WTC11 (cell line): ENCODE measurements at regions not wholly inside any gene's neighbourhood (a gene's known extent, or its start where the extent isn't known, plus 50 kb on each side); places are given as distances from the start of the nearest gene placed in this dataset.
A peak's percentile ranks its signal among the peaks of the same experiment; 100 is the strongest.

Source experiments
- ATAC-seq: fragments of 200-7000 bp; cut with Tn5 transposase; 2 replicates; pipeline ENCODE4 v1.10.0; 2021; ENCODE audit warnings: mild to moderate bottlenecking, moderate library complexity
- CTCF ChIA-PET: fragments of 300-600 bp; sonication (Branson Sonifier 250); formaldehyde crosslinking; loops from one replicate; lab custom pipeline; 2021; ENCODE audit warnings: antibody characterized with exemption; lab: Charles Lee
- POLR2A ChIA-PET: fragments of 350-600 bp; sonication (Branson Sonifier 250); formaldehyde crosslinking; loops from one replicate; lab custom pipeline; 2021; ENCODE audit warnings: antibody characterized with exemption; lab: Charles Lee
- DNase-seq: peaks from one replicate; pipeline ENCODE4 v3.0.0; 2021; ENCODE audit warnings: low spot score
- H3K27ac Mint-ChIP-seq: 2 replicates; pipeline ENCODE4 v1.8.0; 2021; ENCODE audit warnings: mixed read lengths
- H3K27me3 Mint-ChIP-seq: 2 replicates; pipeline ENCODE4 v1.8.0; 2021; ENCODE audit warnings: low read depth, mild to moderate bottlenecking, moderate library complexity, mixed read lengths
- H3K36me3 Mint-ChIP-seq: 2 replicates; pipeline ENCODE4 v1.8.0; 2021; ENCODE audit warnings: mixed read lengths
- H3K4me1 Mint-ChIP-seq: 2 replicates; pipeline ENCODE4 v1.8.0; 2022; ENCODE audit warnings: mixed read lengths
- H3K4me3 Mint-ChIP-seq: 2 replicates; pipeline ENCODE4 v1.8.0; 2021; ENCODE audit warnings: mild to moderate bottlenecking, moderate library complexity, mixed read lengths
- H3K9me3 Mint-ChIP-seq: 2 replicates; pipeline ENCODE4 v1.8.0; 2021; ENCODE audit warnings: mixed read lengths
- ATF3 ChIP-seq: sonication (generic); formaldehyde crosslinking; conservative IDR thresholded peaks from 2 replicates; pipeline ENCODE4 v1.8.1; 2022; ENCODE audit warnings: mild to moderate bottlenecking, missing genetic modification reagents
- ATF6 ChIP-seq: sonication (generic); formaldehyde crosslinking; IDR thresholded peaks from 2 replicates; pipeline ENCODE4 v1.8.1; 2023; ENCODE audit warnings: mild to moderate bottlenecking, missing genetic modification reagents
- CDX4 ChIP-seq: fragments of 250-450 bp; sonication (Bioruptor Pico); IDR thresholded peaks from 2 replicates; pipeline ENCODE4 v1.9.0; 2021; ENCODE audit warnings: moderate library complexity, mild to moderate bottlenecking, inconsistent platforms, borderline replicate concordance
- CREB1 ChIP-seq: sonication (generic); formaldehyde crosslinking; IDR thresholded peaks from 2 replicates; pipeline ENCODE4 v1.8.0; 2023; ENCODE audit warnings: mild to moderate bottlenecking, missing genetic modification reagents
- CTCF ChIP-seq: fragments of 200-600 bp; IDR thresholded peaks from 2 replicates; pipeline ENCODE4 v1.8.0; 2022; ENCODE audit warnings: antibody characterized with exemption
- ESRRA ChIP-seq: sonication (generic); formaldehyde crosslinking; IDR thresholded peaks from 2 replicates; pipeline ENCODE4 v1.8.1; 2022; ENCODE audit warnings: mild to moderate bottlenecking, missing genetic modification reagents, borderline replicate concordance
- HMGA2 ChIP-seq: fragments of 250-450 bp; sonication (Bioruptor Pico); IDR thresholded peaks from 2 replicates; pipeline ENCODE4 v1.4.0; 2021; ENCODE audit warnings: mild to moderate bottlenecking, moderate library complexity
- HMGXB4 ChIP-seq: sonication (generic); formaldehyde crosslinking; IDR thresholded peaks from 2 replicates; pipeline ENCODE4 v1.8.1; 2023; ENCODE audit warnings: mild to moderate bottlenecking, moderate library complexity, missing genetic modification reagents
- IRF1 ChIP-seq: sonication (generic); formaldehyde crosslinking; IDR thresholded peaks from 2 replicates; pipeline ENCODE4 v1.8.0; 2023; ENCODE audit warnings: missing genetic modification reagents
- IRF2 ChIP-seq: sonication (generic); formaldehyde crosslinking; IDR thresholded peaks from 2 replicates; pipeline ENCODE4 v1.8.0; 2022; ENCODE audit warnings: low read depth, missing genetic modification reagents, borderline replicate concordance
- JUN ChIP-seq: sonication (generic); formaldehyde crosslinking; IDR thresholded peaks from 2 replicates; pipeline ENCODE4 v1.8.0; 2023; ENCODE audit warnings: mild to moderate bottlenecking, missing genetic modification reagents
- MAX ChIP-seq: sonication (generic); formaldehyde crosslinking; IDR thresholded peaks from 2 replicates; pipeline ENCODE4 v1.8.0; 2022; ENCODE audit warnings: mild to moderate bottlenecking, missing genetic modification reagents
- NFATC4 ChIP-seq: fragments of 250-450 bp; sonication (Bioruptor Pico); IDR thresholded peaks from 2 replicates; pipeline ENCODE4 v1.9.0; 2021; ENCODE audit warnings: mild to moderate bottlenecking
- NFE2L1 ChIP-seq: sonication (generic); formaldehyde crosslinking; IDR thresholded peaks from 2 replicates; pipeline ENCODE4 v1.8.1; 2023; ENCODE audit warnings: missing genetic modification reagents
- PRRX2 ChIP-seq: fragments of 250-450 bp; sonication (Bioruptor Pico); IDR thresholded peaks from 2 replicates; pipeline ENCODE4 v1.8.0; 2021; ENCODE audit warnings: mild to moderate bottlenecking
- RORB ChIP-seq: fragments of 250-450 bp; sonication (Bioruptor Pico); IDR thresholded peaks from 2 replicates; pipeline ENCODE4 v1.9.0; 2021; ENCODE audit warnings: mild to moderate bottlenecking
- USF2 ChIP-seq: sonication (generic); formaldehyde crosslinking; IDR thresholded peaks from 2 replicates; pipeline ENCODE4 v1.8.1; 2023; ENCODE audit warnings: mild to moderate bottlenecking, missing genetic modification reagents, moderate library complexity
- ZMAT4 ChIP-seq: fragments of 250-450 bp; sonication (Bioruptor Pico); IDR thresholded peaks from 2 replicates; pipeline ENCODE4 v1.9.0; 2021; ENCODE audit warnings: mild to moderate bottlenecking
- ZNF219 ChIP-seq: sonication (generic); formaldehyde crosslinking; IDR thresholded peaks from 2 replicates; pipeline ENCODE4 v1.8.0; 2023; ENCODE audit warnings: missing genetic modification reagents, mild to moderate bottlenecking, borderline replicate concordance
- ZNF396 ChIP-seq: fragments of 250-450 bp; sonication (Bioruptor Pico); IDR thresholded peaks from 2 replicates; pipeline ENCODE4 v1.8.0; 2021; ENCODE audit warnings: mild to moderate bottlenecking, moderate library complexity, borderline replicate concordance
- ZNF423 ChIP-seq: fragments of 250-450 bp; sonication (Bioruptor Pico); IDR thresholded peaks from 2 replicates; pipeline ENCODE4 v2.1.2; 2022; ENCODE audit warnings: mild to moderate bottlenecking, moderate library complexity
- ZNF425 ChIP-seq: fragments of 250-450 bp; sonication (Bioruptor Pico); conservative IDR thresholded peaks from 2 replicates; pipeline ENCODE4 v1.9.0; 2021; ENCODE audit warnings: mild to moderate bottlenecking
- ZNF671 ChIP-seq: fragments of 250-450 bp; sonication (Bioruptor Pico); IDR thresholded peaks from 2 replicates; pipeline ENCODE4 v1.8.0; 2021; ENCODE audit warnings: mild to moderate bottlenecking

- no peak for TF ChIP-seq HMGXB4 (CRISPR knock-in tag)
- TF ChIP-seq ATF3 = no peak
- TF ChIP-seq ZNF671 (CRISPR knock-in tag) = no peak
- no peak for TF ChIP-seq ZNF423 (CRISPR knock-in tag)
- TF ChIP-seq MAX = no peak
Observed at GRCh38 chr3:111472556-111472955, 69.4 kb upstream of the CD96 start (continued).

GRCh38 chr3:111473550-111473949 lies 68.4 kb upstream of the CD96 start:
- ChIA-PET POLR2A (no interaction called here), CTCF (no interaction called here)
- Mint-ChIP-seq H3K4me3 (no peak overlapping the region), H3K4me1 (peaks cover 38% of the 10 kb centered on the region), H3K27me3 (no peaks in the 10 kb centered on the region), H3K27ac (no peak overlapping the region), H3K36me3 (peaks cover 9% of the 10 kb centered on the region), H3K9me3 (peaks cover 26% of the 10 kb centered on the region)
- peak; percentile 86 for ATAC-seq
- no peak for TF ChIP-seq NFE2L1 (CRISPR knock-in tag)
- no peak for TF ChIP-seq IRF1 (CRISPR knock-in tag)
- no peak for TF ChIP-seq NFATC4 (CRISPR knock-in tag)
- TF ChIP-seq HMGA2 = no peak
- TF ChIP-seq JUN (CRISPR knock-in tag) = no peak
- no peak for TF ChIP-seq CDX4 (CRISPR knock-in tag)
- no peak for TF ChIP-seq CTCF
- no peak for TF ChIP-seq ATF6 (CRISPR knock-in tag)
- no peak for TF ChIP-seq IRF2 (CRISPR knock-in tag)
- TF ChIP-seq PRRX2 (CRISPR knock-in tag) = no peak
- no peak for TF ChIP-seq ESRRA (CRISPR knock-in tag)
- TF ChIP-seq ZNF219 (CRISPR knock-in tag) = no peak
- TF ChIP-seq ZMAT4 (CRISPR knock-in tag) = no peak
- TF ChIP-seq CREB1 (CRISPR knock-in tag) = no peak
- TF ChIP-seq ZNF396 = no peak
- no peak for TF ChIP-seq RORB (CRISPR knock-in tag)
- no peak for TF ChIP-seq USF2 (CRISPR knock-in tag)
- TF ChIP-seq ZNF425 (CRISPR knock-in tag) = no peak
- TF ChIP-seq MAX = no peak
- DNase-seq = peak; percentile 42
